ENCODE measurements at regions not wholly inside any gene's neighbourhood (a gene's known extent, or its start where the extent isn't known, plus 50 kb on each side); places are given as distances from the start of the nearest gene placed in this dataset.

DNA sequence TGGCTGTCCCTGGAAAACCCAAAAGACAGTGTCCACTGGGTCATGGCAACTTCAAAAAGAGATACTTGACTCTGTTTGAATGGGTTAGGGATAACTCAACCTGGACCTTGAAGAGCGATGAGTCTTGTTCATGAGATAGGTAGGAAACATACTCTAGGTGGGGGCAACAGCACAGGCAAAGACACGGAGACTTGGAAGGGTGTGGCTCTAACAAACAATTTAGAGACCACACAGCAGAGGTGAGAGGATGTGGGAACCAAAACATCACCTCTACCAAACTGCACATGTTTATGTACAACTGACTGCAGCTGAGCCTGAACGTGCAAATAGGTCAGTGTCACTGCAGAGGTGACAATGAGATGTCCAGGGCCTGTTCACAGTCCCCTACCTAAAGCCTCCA is 247.7 kb upstream of the ADRA1B start:
- H3K4me2 ChIP-seq: no peak overlapping the region

DNA sequence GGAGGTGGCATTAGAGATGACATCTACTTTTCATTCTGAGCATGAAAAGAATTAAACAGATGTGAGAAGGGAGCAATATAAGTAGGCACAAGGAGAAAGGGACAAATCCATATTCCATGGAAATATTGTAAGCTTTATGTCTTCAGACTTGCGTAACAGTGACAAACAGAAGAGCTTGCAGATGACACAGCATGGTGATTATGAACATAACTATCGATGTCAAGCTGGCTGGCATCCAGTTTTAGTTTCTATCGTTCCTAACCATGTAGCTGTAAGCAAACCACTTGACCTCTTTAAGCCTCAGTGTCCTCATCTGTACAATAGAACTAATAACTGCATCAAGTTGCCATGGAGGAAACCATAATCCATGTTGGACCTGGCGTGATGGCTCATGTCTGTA is 246.7 kb upstream of the ADRA1B start:
- no peaks in the 10 kb centered on the region for H3K4me1 ChIP-seq (ENCODE audit: insufficient read depth)
- WGBS (ENCODE audit: low lambda C conversion rate, missing lambda C conversion rate): 95% methylated on average over 4 of the region's 4 CpGs
- no peak for TF ChIP-seq CTCF (IDR thresholded peaks at IDR 0.05; ENCODE audit: poor library complexity)
- no peak overlapping the region for H3K4me2 ChIP-seq
- no peak overlapping the region for H3K27ac ChIP-seq
- H4K20me1 ChIP-seq (ENCODE audit: insufficient read depth, poor library complexity, severe bottlenecking): no peaks in the 10 kb centered on the region
- no peaks in the 10 kb centered on the region for H3K9me2 ChIP-seq (replicated peaks; ENCODE audit: insufficient read depth)
- no peak overlapping the region for H3K4me3 ChIP-seq
- no peak for DNase-seq (ENCODE audit: low spot score)
- no peaks in the 10 kb centered on the region for H3K9me3 ChIP-seq (ENCODE audit: low read depth)
- H2AFZ ChIP-seq: no peak overlapping the region
- no peaks in the 10 kb centered on the region for H3K79me2 ChIP-seq
- no peaks in the 10 kb centered on the region for H3K36me3 ChIP-seq (replicated peaks; ENCODE audit: insufficient read depth, low read depth)
- H3K27me3 ChIP-seq: no peaks in the 10 kb centered on the region

More for the DNA sequence above, 247.7 kb upstream of the ADRA1B start:
- Histone ChIP-seq H2AFZ (no peak overlapping the region), H3K9me2 (replicated peaks; ENCODE audit: insufficient read depth) (no peaks in the 10 kb centered on the region), H3K4me3 (no peak overlapping the region), H3K4me1 (ENCODE audit: insufficient read depth) (no peaks in the 10 kb centered on the region), H3K79me2 (no peaks in the 10 kb centered on the region), H3K9me3 (ENCODE audit: low read depth) (no peaks in the 10 kb centered on the region), H3K36me3 (replicated peaks; ENCODE audit: insufficient read depth, low read depth) (no peaks in the 10 kb centered on the region), H3K27ac (no peak overlapping the region), H4K20me1 (ENCODE audit: insufficient read depth, poor library complexity, severe bottlenecking) (no peaks in the 10 kb centered on the region), H3K27me3 (no peaks in the 10 kb centered on the region)
- TF ChIP-seq CTCF (IDR thresholded peaks at IDR 0.05; ENCODE audit: poor library complexity): no peak
- no peak for TF ChIP-seq EZH2 (IDR thresholded peaks at IDR 0.05; ENCODE audit: borderline replicate concordance)
- no peak for TF ChIP-seq EZH2phosphoT487 (IDR thresholded peaks at IDR 0.05; ENCODE audit: low read depth, severe bottlenecking, unreplicated experiment)
- 83% methylated on average over 3 of the region's 3 CpGs for WGBS (ENCODE audit: low lambda C conversion rate, missing lambda C conversion rate)
- DNase-seq (ENCODE audit: low spot score): no peak

GRCh38 chr5:159671886-159672285 is 244.4 kb upstream of the ADRA1B start:
- no peak overlapping the region for H3K4me3 ChIP-seq
- H3K9me3 ChIP-seq (ENCODE audit: low read depth): no peaks in the 10 kb centered on the region
- no peaks in the 10 kb centered on the region for H3K4me1 ChIP-seq (ENCODE audit: insufficient read depth)
- H4K20me1 ChIP-seq (ENCODE audit: insufficient read depth, poor library complexity, severe bottlenecking): no peaks in the 10 kb centered on the region
- no peak for TF ChIP-seq EZH2phosphoT487 (IDR thresholded peaks at IDR 0.05; ENCODE audit: low read depth, severe bottlenecking, unreplicated experiment)
- TF ChIP-seq EZH2 (IDR thresholded peaks at IDR 0.05; ENCODE audit: borderline replicate concordance): no peak
- no peak for TF ChIP-seq CTCF (IDR thresholded peaks at IDR 0.05; ENCODE audit: poor library complexity)
- no peak overlapping the region for H3K27ac ChIP-seq
- H3K9me2 ChIP-seq (replicated peaks; ENCODE audit: insufficient read depth): no peaks in the 10 kb centered on the region
- H3K27me3 ChIP-seq: no peaks in the 10 kb centered on the region
- no peak overlapping the region for H2AFZ ChIP-seq
- H3K4me2 ChIP-seq: no peak overlapping the region
- H3K36me3 ChIP-seq (replicated peaks; ENCODE audit: insufficient read depth, low read depth): no peaks in the 10 kb centered on the region
- no peaks in the 10 kb centered on the region for H3K79me2 ChIP-seq
- DNase-seq (ENCODE audit: low spot score): no peak

- no peak overlapping the region for H3K4me2 ChIP-seq
- 67% methylated on average over 2 of the region's 2 CpGs for WGBS (ENCODE audit: low lambda C conversion rate, missing lambda C conversion rate)
- TF ChIP-seq CTCF (IDR thresholded peaks at IDR 0.05; ENCODE audit: poor library complexity) (no peak), EZH2 (IDR thresholded peaks at IDR 0.05; ENCODE audit: borderline replicate concordance) (no peak), EZH2phosphoT487 (IDR thresholded peaks at IDR 0.05; ENCODE audit: low read depth, severe bottlenecking, unreplicated experiment) (no peak)
Observed at GRCh38 chr5:159673538-159673937, 242.7 kb upstream of the ADRA1B start.

More at GRCh38 chr5:159673538-159673937, 242.7 kb upstream of the ADRA1B start:
- no peak for DNase-seq (ENCODE audit: low spot score)
- Histone ChIP-seq H3K4me1 (ENCODE audit: insufficient read depth) (no peaks in the 10 kb centered on the region), H3K4me3 (no peak overlapping the region), H3K9me2 (replicated peaks; ENCODE audit: insufficient read depth) (no peaks in the 10 kb centered on the region), H3K79me2 (no peaks in the 10 kb centered on the region), H3K27me3 (no peaks in the 10 kb centered on the region), H4K20me1 (ENCODE audit: insufficient read depth, poor library complexity, severe bottlenecking) (no peaks in the 10 kb centered on the region), H3K9me3 (ENCODE audit: low read depth) (no peaks in the 10 kb centered on the region), H3K36me3 (replicated peaks; ENCODE audit: insufficient read depth, low read depth) (no peaks in the 10 kb centered on the region), H2AFZ (no peak overlapping the region), H3K27ac (no peak overlapping the region)

All from hepatocyte (in vitro differentiated cells).